Psoas muscle (tissue), 7 donors: ENCODE measurements at regions not wholly inside any gene's neighbourhood (a gene's known extent, or its start where the extent isn't known, plus 50 kb on each side); places are given as distances from the start of the nearest gene placed in this dataset.
A peak's percentile ranks its signal among the peaks of the same experiment; 100 is the strongest.

ENCODE experiments used
- ATAC-seq, 4 donors: fragments of 200-7000 bp; cut with Tn5 transposase; one replicate each; pipeline ENCODE4 v1.9.1; 2020; ENCODE audit warnings: moderate library complexity in 3 of 4, mild to moderate bottlenecking in 2 of 4
- DNase-seq, 2 donors: peaks; one replicate each; pipeline ENCODE4 v3.0.0-alpha.2; 2020
- H3K27ac ChIP-seq: fragments of 200-600 bp; one replicate; pipeline ENCODE4 v1.8.0; 2022
- H3K27me3 ChIP-seq, 3 donors: fragments of 200-600 bp in 1 of 3; one replicate each; pipeline versions ENCODE4 v1.6.1 to v1.8.0; 2013 to 2022; ENCODE audit warnings: low read length in 2 of 3, mild to moderate bottlenecking in 2 of 3, moderate library complexity in 1 of 3; ENCODE audit not compliant: insufficient read depth in 3 of 3
- H3K36me3 ChIP-seq, 2 donors: fragments of 200-600 bp in 1 of 2; one replicate each; pipeline versions ENCODE4 v1.6.1 to v1.8.0; 2013 to 2022; ENCODE audit warnings: low read depth in 1 of 2, mild to moderate bottlenecking in 1 of 2, moderate library complexity in 1 of 2; ENCODE audit not compliant: insufficient read depth in 1 of 2
- H3K4me1 ChIP-seq: fragments of 200-600 bp; one replicate; pipeline ENCODE4 v1.8.0; 2022
- H3K4me3 ChIP-seq: fragments of 200-600 bp; one replicate; pipeline ENCODE4 v1.8.0; 2022; ENCODE audit warnings: mild to moderate bottlenecking
- H3K9me3 ChIP-seq: fragments of 200-600 bp; one replicate; pipeline ENCODE4 v1.8.0; 2022
- CTCF ChIP-seq: fragments of 200-600 bp; IDR thresholded peaks from one replicate; pipeline ENCODE4 v1.8.0; 2022; ENCODE audit warnings: antibody characterized with exemption
- WGBS, 3 donors: extraction: QIAGEN DNeasy Blood & Tissue Kit; methylation state at CpG; one replicate each; pipeline versions ENCODE4 v1.1.6 to v1.1.7; 2013; 5-methylcytosine and 5-hydroxymethylcytosine counted together
- intact Hi-C, 2 donors: fragments of 100-400 bp; cut with DNase I; formaldehyde crosslinking; loops; one replicate each; pipeline versions ENCODE4 v1.11.0 to v1.14.2; 2022
- donor health status: healthy with polysubstance abuse.
- donor health status: DM: no; HTN: no; CAD: no; lungs with moderate emphysema.
- donor health status: Bipolar disorder and iron deficiency.
- donor health status: healthy.
- donor health status: DM: yes; HTN: yes; CAD: no.
- donor health status: DM: no; HTN: no; CAD: no.
- donor health status: DM: yes; HTN: yes; CAD: no.

GRCh38 chr11:42225664-42226063 lies 766.2 kb upstream of the LRRC4C start:
- H3K9me3 ChIP-seq: no peaks in the 10 kb centered on the region
- TF ChIP-seq CTCF: no peak
- no peak overlapping the region for H3K27ac ChIP-seq
- ATAC-seq: no peak
- intact Hi-C loops: no loop called here
- DNase-seq: no peak
- H3K27me3 ChIP-seq: no peaks in the 10 kb centered on the region
- H3K4me3 ChIP-seq: no peak overlapping the region
- H3K36me3 ChIP-seq: no peaks in the 10 kb centered on the region
- no peaks in the 10 kb centered on the region for H3K4me1 ChIP-seq

- Histone ChIP-seq H3K27ac (no peak overlapping the region), H3K9me3 (no peaks in the 10 kb centered on the region), H3K4me1 (no peaks in the 10 kb centered on the region), H3K4me3 (no peak overlapping the region), H3K36me3 (no peaks in the 10 kb centered on the region), H3K27me3 (no peaks in the 10 kb centered on the region)
- no peak for ATAC-seq
- DNase-seq: no peak
- no peak for TF ChIP-seq CTCF
- 55 to 60% (median 58%) methylated on average over 5 of the region's 5 CpGs for WGBS, 3 donors
- intact Hi-C loops: no loop called here
These were observed 773.2 kb upstream of the LRRC4C start for GRCh38 chr11:42232673-42233072.

- DNase-seq: no peak
- WGBS, 3 donors: 64 to 78% (median 75%) methylated on average over 1 of the region's 1 CpG
- H3K9me3 ChIP-seq: no peaks in the 10 kb centered on the region
These were observed 775.0 kb upstream of the LRRC4C start for GRCh38 chr11:42234451-42234951.

GRCh38 chr11:42237701-42238235 lies 778.3 kb upstream of the LRRC4C start:
- WGBS, 3 donors: 50 to 70% (median 52%) methylated on average over 4 of the region's 4 CpGs
- H3K4me3 ChIP-seq: no peak overlapping the region
- no peaks in the 10 kb centered on the region for H3K27me3 ChIP-seq
- H3K27ac ChIP-seq: no peak overlapping the region
- H3K36me3 ChIP-seq: no peaks in the 10 kb centered on the region
- no peak for DNase-seq
- intact Hi-C loops: no loop called here
- no peak for ATAC-seq
- TF ChIP-seq CTCF: no peak
- no peaks in the 10 kb centered on the region for H3K4me1 ChIP-seq
- no peaks in the 10 kb centered on the region for H3K9me3 ChIP-seq

More at GRCh38 chr11:42234451-42234951, 775.0 kb upstream of the LRRC4C start:
- H3K36me3 ChIP-seq: no peaks in the 10 kb centered on the region
- intact Hi-C loops: no loop called here
- no peak for TF ChIP-seq CTCF
- H3K4me3 ChIP-seq: no peak overlapping the region
- no peak for ATAC-seq
- H3K4me1 ChIP-seq: no peaks in the 10 kb centered on the region
- no peaks in the 10 kb centered on the region for H3K27me3 ChIP-seq
- H3K27ac ChIP-seq: no peak overlapping the region

- intact Hi-C loops: no loop called here
- H3K27ac ChIP-seq: no peak overlapping the region
- H3K36me3 ChIP-seq: no peaks in the 10 kb centered on the region
- peak in 1 of 4 donors; percentile 35 for ATAC-seq
- 30 to 41% (median 32%) methylated on average over 5 of the region's 5 CpGs for WGBS, 3 donors
- no peak overlapping the region for H3K4me3 ChIP-seq
- H3K27me3 ChIP-seq: no peaks in the 10 kb centered on the region
- TF ChIP-seq CTCF: no peak
- no peak for DNase-seq
- no peaks in the 10 kb centered on the region for H3K9me3 ChIP-seq
- H3K4me1 ChIP-seq: no peaks in the 10 kb centered on the region
These were observed 779.7 kb upstream of the LRRC4C start for GRCh38 chr11:42239188-42239587.
